ENCODE measurements at regions not wholly inside any gene's neighbourhood (a gene's known extent, or its start where the extent isn't known, plus 50 kb on each side); places are given as distances from the start of the nearest gene placed in this dataset.

- TF ChIP-seq YY1 (IDR thresholded peaks at IDR 0.05; ENCODE audit: low read depth), result no peak
- no peak for TF ChIP-seq USF1 (IDR thresholded peaks at IDR 0.05)
- TF ChIP-seq EP300 (IDR thresholded peaks at IDR 0.05; ENCODE audit: borderline replicate concordance), result no peak
- no peak for TF ChIP-seq RAD21 (IDR thresholded peaks at IDR 0.05; ENCODE audit: low read depth)
- no peak for TF ChIP-seq EGR1 (IDR thresholded peaks at IDR 0.05)
- peak; percentile 84 for TF ChIP-seq CEBPB (IDR thresholded peaks at IDR 0.05)
- TF ChIP-seq REST (IDR thresholded peaks at IDR 0.05; ENCODE audit: low read depth), result no peak
- TF ChIP-seq TEAD4 (IDR thresholded peaks at IDR 0.05), result no peak
- TF ChIP-seq TCF12 (IDR thresholded peaks at IDR 0.05; ENCODE audit: low read depth), result no peak
Measured at GRCh38 chr4:120261117-120261516, 194.5 kb upstream of the MAD2L1 start.

Data from Ishikawa (cell line).